Thyroid gland (tissue), 4 donors: ENCODE measurements at regions not wholly inside any gene's neighbourhood (a gene's known extent, or its start where the extent isn't known, plus 50 kb on each side); places are given as distances from the start of the nearest gene placed in this dataset.
"Not testable (repeated sequence)": the region's sequence is repeated elsewhere in the genome, so short reads cannot be mapped to it uniquely, and the experiment has no call there.

Experiments used
- DNase-seq, 2 donors: peaks; one replicate each; pipeline ENCODE4 v3.0.0-alpha.2; 2019
- H3K27ac ChIP-seq, 3 donors: fragments of 200-600 bp; sonication (generic); 1 replicate in 2 of 3; 2 replicates in 1 of 3; pipeline ENCODE4 v1.5.1; 2016 to 2019; ENCODE audit warnings: mild to moderate bottlenecking in 1 of 3, moderate library complexity in 1 of 3
- H3K27me3 ChIP-seq: fragments of 200-600 bp; sonication (generic); one replicate; pipeline ENCODE4 v1.5.1; 2019
- H3K36me3 ChIP-seq, 2 donors: fragments of 200-600 bp; sonication (generic); one replicate each; pipeline ENCODE4 v1.5.1; 2016 to 2019
- H3K4me1 ChIP-seq, 2 donors: fragments of 200-600 bp; sonication (generic); one replicate each; pipeline ENCODE4 v1.5.1; 2017 to 2019
- H3K4me3 ChIP-seq, 3 donors: fragments of 200-600 bp; sonication (generic); replicated peaks in 1 of 3; 1 replicate in 2 of 3; 2 replicates in 1 of 3; pipeline ENCODE4 v1.5.1; 2016; ENCODE audit warnings: mild to moderate bottlenecking in 1 of 3
- H3K9me3 ChIP-seq: fragments of 200-600 bp; sonication (generic); one replicate; pipeline ENCODE4 v1.5.1; 2017
- POLR2A ChIP-seq, 2 donors: fragments of 450-650 bp; IDR thresholded peaks; one replicate each; pipeline ENCODE4 v1.6.1; 2017; ENCODE audit warnings: antibody characterized with exemption in 2 of 2, mild to moderate bottlenecking in 2 of 2, moderate library complexity in 1 of 2
- WGBS, 2 donors: methylation state at CpG; one replicate each; pipeline ENCODE4 v1.1.5; 2017; 5-methylcytosine and 5-hydroxymethylcytosine counted together
- intact Hi-C: fragments of 100-400 bp; cut with DNase I; formaldehyde crosslinking; loops from one replicate; pipeline ENCODE4 v1.15.1; 2023
- TF ChIP-seq, protein P1 (sequence below), 6 experiments: fragments of 200-600 bp in 3 of 6; fragments of 450-650 bp in 3 of 6; sonication (generic) in 3 of 6; IDR thresholded peaks; one replicate each; pipeline ENCODE4 v1.5.1; 2016 to 2019; ENCODE audit warnings: antibody characterized with exemption in 6 of 6, mild to moderate bottlenecking in 2 of 6, inconsistent platforms in 1 of 6, moderate library complexity in 1 of 6

GRCh38 chr2:150211164-150211631, 276.3 kb downstream of the RND3 start:
- Histone ChIP-seq H3K4me3 (no peak overlapping the region), H3K27me3 (no peaks in the 10 kb centered on the region), H3K9me3 (no peaks in the 10 kb centered on the region), H3K27ac (no peak overlapping the region), H3K4me1 (no peaks in the 10 kb centered on the region), H3K36me3 (no peaks in the 10 kb centered on the region)
- TF ChIP-seq, protein P1, sequence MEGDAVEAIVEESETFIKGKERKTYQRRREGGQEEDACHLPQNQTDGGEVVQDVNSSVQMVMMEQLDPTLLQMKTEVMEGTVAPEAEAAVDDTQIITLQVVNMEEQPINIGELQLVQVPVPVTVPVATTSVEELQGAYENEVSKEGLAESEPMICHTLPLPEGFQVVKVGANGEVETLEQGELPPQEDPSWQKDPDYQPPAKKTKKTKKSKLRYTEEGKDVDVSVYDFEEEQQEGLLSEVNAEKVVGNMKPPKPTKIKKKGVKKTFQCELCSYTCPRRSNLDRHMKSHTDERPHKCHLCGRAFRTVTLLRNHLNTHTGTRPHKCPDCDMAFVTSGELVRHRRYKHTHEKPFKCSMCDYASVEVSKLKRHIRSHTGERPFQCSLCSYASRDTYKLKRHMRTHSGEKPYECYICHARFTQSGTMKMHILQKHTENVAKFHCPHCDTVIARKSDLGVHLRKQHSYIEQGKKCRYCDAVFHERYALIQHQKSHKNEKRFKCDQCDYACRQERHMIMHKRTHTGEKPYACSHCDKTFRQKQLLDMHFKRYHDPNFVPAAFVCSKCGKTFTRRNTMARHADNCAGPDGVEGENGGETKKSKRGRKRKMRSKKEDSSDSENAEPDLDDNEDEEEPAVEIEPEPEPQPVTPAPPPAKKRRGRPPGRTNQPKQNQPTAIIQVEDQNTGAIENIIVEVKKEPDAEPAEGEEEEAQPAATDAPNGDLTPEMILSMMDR (IDR thresholded peaks at IDR 0.05): no peak
- no peak for TF ChIP-seq POLR2A (IDR thresholded peaks at IDR 0.05)
- no peak for DNase-seq
- intact Hi-C loops: no loop called here

- Histone ChIP-seq H3K27me3 (no peaks in the 10 kb centered on the region), H3K4me1 (no peaks in the 10 kb centered on the region), H3K27ac (no peak overlapping the region), H3K36me3 (no peaks in the 10 kb centered on the region), H3K9me3 (no peaks in the 10 kb centered on the region), H3K4me3 (no peak overlapping the region)
- WGBS, 2 donors: 75 to 77% methylated on average over 2 of the region's 2 CpGs
- DNase-seq: no peak
- TF ChIP-seq, protein P1 (IDR thresholded peaks at IDR 0.05): no peak
- TF ChIP-seq POLR2A (IDR thresholded peaks at IDR 0.05): no peak
- intact Hi-C loops: no loop called here
Measured at GRCh38 chr2:150209746-150210145, 277.7 kb downstream of the RND3 start.

GRCh38 chr2:150208689-150209088, 278.8 kb downstream of the RND3 start:
- H3K36me3 ChIP-seq: no peaks in the 10 kb centered on the region
- TF ChIP-seq POLR2A (IDR thresholded peaks at IDR 0.05): no peak
- TF ChIP-seq, protein P1 (IDR thresholded peaks at IDR 0.05): no peak
- intact Hi-C loops: no loop called here
- H3K27me3 ChIP-seq: no peaks in the 10 kb centered on the region
- H3K4me3 ChIP-seq: no peak overlapping the region
- DNase-seq: no peak
- WGBS, 2 donors: 86 to 92% methylated on average over 4 of the region's 4 CpGs
- no peaks in the 10 kb centered on the region for H3K4me1 ChIP-seq
- H3K9me3 ChIP-seq: no peaks in the 10 kb centered on the region
- H3K27ac ChIP-seq: no peak overlapping the region

DNA sequence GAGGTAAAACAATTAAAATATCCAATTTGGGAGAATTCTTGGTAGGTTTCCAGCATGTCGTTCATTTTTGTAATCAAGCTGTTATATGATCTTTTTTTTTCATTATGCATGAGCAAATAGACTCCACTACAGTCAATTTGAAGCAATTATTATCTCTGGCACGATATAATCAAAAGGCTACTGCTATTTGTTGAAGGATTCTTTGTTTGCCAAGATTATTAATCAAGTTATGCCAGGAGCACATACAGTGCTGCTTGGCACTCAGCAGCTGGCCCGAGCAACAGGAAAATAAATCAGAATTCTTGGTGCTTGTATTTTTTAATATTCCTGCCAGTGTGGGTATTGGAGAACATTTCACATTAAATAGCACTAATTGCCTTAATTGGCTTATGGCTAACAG, 279.5 kb downstream of the RND3 start:
- intact Hi-C loops: no loop called here
- WGBS, 2 donors: 78 to 79% methylated on average over 3 of the region's 3 CpGs

GRCh38 chr2:150204451-150204850, 283.0 kb downstream of the RND3 start:
- WGBS, 2 donors: 55 to 63% methylated on average over 3 of the region's 3 CpGs
- Histone ChIP-seq H3K4me1 (no peaks in the 10 kb centered on the region), H3K9me3 (no peaks in the 10 kb centered on the region), H3K27me3 (no peaks in the 10 kb centered on the region), H3K27ac (no peak overlapping the region), H3K36me3 (no peaks in the 10 kb centered on the region), H3K4me3 (no peak overlapping the region)
- TF ChIP-seq, protein P1 (IDR thresholded peaks at IDR 0.05): no peak
- no peak for TF ChIP-seq POLR2A (IDR thresholded peaks at IDR 0.05)
- intact Hi-C loops: no loop called here
- DNase-seq: no peak

More for the DNA sequence above, 279.5 kb downstream of the RND3 start:
- no peak for DNase-seq
- no peak overlapping the region for H3K4me3 ChIP-seq
- H3K27ac ChIP-seq: no peak overlapping the region
- H3K9me3 ChIP-seq: no peaks in the 10 kb centered on the region
- H3K4me1 ChIP-seq: no peaks in the 10 kb centered on the region
- TF ChIP-seq, protein P1 (IDR thresholded peaks at IDR 0.05): no peak
- no peak for TF ChIP-seq POLR2A (IDR thresholded peaks at IDR 0.05)
- no peaks in the 10 kb centered on the region for H3K27me3 ChIP-seq
- H3K36me3 ChIP-seq: no peaks in the 10 kb centered on the region

DNA sequence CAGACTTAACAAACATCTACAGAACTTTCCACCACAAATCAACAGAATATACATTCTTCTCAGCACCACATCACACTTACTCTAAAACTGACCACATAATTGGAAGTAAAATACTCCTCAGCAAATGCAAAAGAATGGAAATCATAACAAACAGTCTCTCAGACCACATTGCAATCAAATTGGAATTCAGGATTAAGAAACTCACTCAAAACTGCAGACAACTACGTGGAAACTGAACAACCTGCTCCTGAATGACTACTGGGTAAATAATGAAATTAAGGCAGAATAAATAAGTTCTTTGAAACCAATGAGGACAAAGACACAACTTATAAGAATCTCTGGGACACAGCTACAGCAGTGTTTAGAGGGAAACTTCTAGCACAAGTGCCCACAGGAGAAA, 292.7 kb downstream of the RND3 start:
- WGBS, 2 donors: 87 to 89% methylated on average over 1 of the region's 1 CpG
- H3K27ac ChIP-seq, H3K36me3 ChIP-seq, H3K4me1 ChIP-seq, H3K9me3 ChIP-seq, intact Hi-C loops, H3K27me3 ChIP-seq, DNase-seq, H3K4me3 ChIP-seq: not testable (repeated sequence)
